ENCODE measurements at regions not wholly inside any gene's neighbourhood (a gene's known extent, or its start where the extent isn't known, plus 50 kb on each side); places are given as distances from the start of the nearest gene placed in this dataset.
"Not testable (repeated sequence)": the region's sequence is repeated elsewhere in the genome, so short reads cannot be mapped to it uniquely, and the experiment has no call there.

- 34% methylated on average over 13 of the region's 13 CpGs for WGBS (ENCODE audit: low lambda C conversion rate)
- H3K79me2 ChIP-seq (ENCODE audit: insufficient read depth, low read length); H2AFZ ChIP-seq (ENCODE audit: low read length); ATAC-seq; CTCF ChIA-PET (ENCODE audit: low intra/inter-chr PET ratio, low total read pairs); H3K9me3 ChIP-seq (ENCODE audit: low read length); BruUV-seq (replicated peaks); H3K36me3 ChIP-seq (replicated peaks in 1 of 2; ENCODE audit: control insufficient read depth in 1 of 2, insufficient read depth in 2 of 2, low read length in 2 of 2); H3K27ac ChIP-seq (ENCODE audit: extremely low read length, insufficient read depth, low read length); H4K20me1 ChIP-seq (ENCODE audit: insufficient read depth, low read length); intact Hi-C loops (cut with micrococcal nuclease; ENCODE audit: unreplicated experiment); FAIRE-seq; in situ Hi-C loops (cut with HindIII; ENCODE audit: extremely low pct_ligation_motif_present, low pct_unique_long_range_greater_than_20kb); H3K9ac ChIP-seq (ENCODE audit: insufficient read depth, low read depth, low read length); DNase-seq (ENCODE audit: low spot score); POLR2A ChIA-PET; H3K4me2 ChIP-seq (ENCODE audit: low read depth, low read length); H3K4me3 ChIP-seq (replicated peaks in 1 of 3; ENCODE audit: insufficient read depth in 1 of 3, low read depth in 2 of 3, low read length in 3 of 3); H3K4me1 ChIP-seq (ENCODE audit: insufficient read depth, low read length); H3K27me3 ChIP-seq (ENCODE audit: control insufficient read depth in 1 of 2, insufficient read depth in 2 of 2, low read length in 2 of 2): not testable (repeated sequence)
Observed at GRCh38 chr15:36163983-36164382, 415.4 kb upstream of the CDIN1 start.

DNA sequence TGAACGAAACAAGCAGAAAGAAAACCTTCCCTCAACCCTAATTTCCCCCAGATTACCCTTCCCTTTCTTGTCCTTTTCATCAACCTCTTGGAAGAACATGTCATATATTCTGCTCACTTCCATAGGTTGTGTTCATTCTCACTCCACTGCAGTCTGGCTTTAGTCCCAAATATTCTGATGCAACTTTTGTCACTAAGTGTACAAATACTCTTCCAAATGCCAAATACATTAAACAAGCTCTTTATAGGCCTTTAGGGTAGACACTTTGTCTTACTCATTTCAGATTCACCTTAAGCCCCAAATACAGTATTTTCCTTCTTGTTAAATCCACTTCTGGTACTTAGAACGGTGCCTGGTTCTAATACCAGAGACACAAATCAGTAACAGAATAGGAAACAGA lies 406.5 kb upstream of the CDIN1 start:
- H3K4me3 ChIP-seq (replicated peaks in 1 of 3; ENCODE audit: insufficient read depth in 1 of 3, low read depth in 2 of 3, low read length in 3 of 3), result no peak overlapping the region
- ChIA-PET POLR2A (no interaction called here), CTCF (ENCODE audit: low intra/inter-chr PET ratio, low total read pairs) (no interaction called here)
- no peaks in the 10 kb centered on the region for H3K79me2 ChIP-seq (ENCODE audit: insufficient read depth, low read length)
- no peaks in the 10 kb centered on the region for H3K27me3 ChIP-seq (ENCODE audit: control insufficient read depth in 1 of 2, insufficient read depth in 2 of 2, low read length in 2 of 2)
- ATAC-seq (no peak), FAIRE-seq (no peak), DNase-seq (ENCODE audit: low spot score) (no peak)
- no peaks in the 10 kb centered on the region for H3K9me3 ChIP-seq (ENCODE audit: low read length)
- WGBS (ENCODE audit: low lambda C conversion rate), result 0% methylated on average over 2 of the region's 2 CpGs
- H3K27ac ChIP-seq (ENCODE audit: extremely low read length, insufficient read depth, low read length), result no peak overlapping the region
- no peak for TF ChIP-seq JUN (CRISPR knock-in tag; IDR thresholded peaks at IDR 0.05)
- TF ChIP-seq PAX8 (CRISPR knock-in tag; IDR thresholded peaks at IDR 0.05; ENCODE audit: borderline replicate concordance), result no peak
- TF ChIP-seq, protein P1, sequence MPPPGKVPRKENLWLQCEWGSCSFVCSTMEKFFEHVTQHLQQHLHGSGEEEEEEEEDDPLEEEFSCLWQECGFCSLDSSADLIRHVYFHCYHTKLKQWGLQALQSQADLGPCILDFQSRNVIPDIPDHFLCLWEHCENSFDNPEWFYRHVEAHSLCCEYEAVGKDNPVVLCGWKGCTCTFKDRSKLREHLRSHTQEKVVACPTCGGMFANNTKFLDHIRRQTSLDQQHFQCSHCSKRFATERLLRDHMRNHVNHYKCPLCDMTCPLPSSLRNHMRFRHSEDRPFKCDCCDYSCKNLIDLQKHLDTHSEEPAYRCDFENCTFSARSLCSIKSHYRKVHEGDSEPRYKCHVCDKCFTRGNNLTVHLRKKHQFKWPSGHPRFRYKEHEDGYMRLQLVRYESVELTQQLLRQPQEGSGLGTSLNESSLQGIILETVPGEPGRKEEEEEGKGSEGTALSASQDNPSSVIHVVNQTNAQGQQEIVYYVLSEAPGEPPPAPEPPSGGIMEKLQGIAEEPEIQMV (CRISPR knock-in tag; IDR thresholded peaks at IDR 0.05; ENCODE audit: low read depth), result no peak
- no peak for TF ChIP-seq ZNF670 (CRISPR knock-in tag; IDR thresholded peaks at IDR 0.05; ENCODE audit: borderline replicate concordance)
- TF ChIP-seq ZNF414 (CRISPR knock-in tag; IDR thresholded peaks at IDR 0.05), result no peak
- TF ChIP-seq ZNF350 (CRISPR knock-in tag; IDR thresholded peaks at IDR 0.05; ENCODE audit: borderline replicate concordance, low read depth), result no peak
- TF ChIP-seq ZNF432 (CRISPR knock-in tag; IDR thresholded peaks at IDR 0.05; ENCODE audit: borderline replicate concordance), result no peak
- TF ChIP-seq, protein P2, sequence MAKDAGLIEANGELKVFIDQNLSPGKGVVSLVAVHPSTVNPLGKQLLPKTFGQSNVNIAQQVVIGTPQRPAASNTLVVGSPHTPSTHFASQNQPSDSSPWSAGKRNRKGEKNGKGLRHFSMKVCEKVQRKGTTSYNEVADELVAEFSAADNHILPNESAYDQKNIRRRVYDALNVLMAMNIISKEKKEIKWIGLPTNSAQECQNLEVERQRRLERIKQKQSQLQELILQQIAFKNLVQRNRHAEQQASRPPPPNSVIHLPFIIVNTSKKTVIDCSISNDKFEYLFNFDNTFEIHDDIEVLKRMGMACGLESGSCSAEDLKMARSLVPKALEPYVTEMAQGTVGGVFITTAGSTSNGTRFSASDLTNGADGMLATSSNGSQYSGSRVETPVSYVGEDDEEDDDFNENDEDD (CRISPR knock-in tag; IDR thresholded peaks at IDR 0.05; ENCODE audit: borderline replicate concordance), result no peak
- no peak for TF ChIP-seq HMGA1 (CRISPR knock-in tag; conservative IDR thresholded peaks at IDR 0.05)
- no peak for TF ChIP-seq IKZF4 (CRISPR knock-in tag; IDR thresholded peaks at IDR 0.05; ENCODE audit: borderline replicate concordance, low read depth, not compliant biosample characterization)
- no peak for TF ChIP-seq PITX1 (CRISPR knock-in tag; IDR thresholded peaks at IDR 0.05)
- TF ChIP-seq ZNF563 (CRISPR knock-in tag; IDR thresholded peaks at IDR 0.05), result no peak
- no peak for TF ChIP-seq ZKSCAN5 (CRISPR knock-in tag; IDR thresholded peaks at IDR 0.05)
- TF ChIP-seq CHD4 (IDR thresholded peaks at IDR 0.05; ENCODE audit: borderline replicate concordance, low read length), result no peak
- TF ChIP-seq MYNN (CRISPR knock-in tag; IDR thresholded peaks at IDR 0.05; ENCODE audit: low read depth), result no peak
- no peak for TF ChIP-seq TRIM24 (CRISPR knock-in tag; IDR thresholded peaks at IDR 0.05)
- no peaks in the 10 kb centered on the region for H3K36me3 ChIP-seq (replicated peaks in 1 of 2; ENCODE audit: control insufficient read depth in 1 of 2, insufficient read depth in 2 of 2, low read length in 2 of 2)
- H4K20me1 ChIP-seq (ENCODE audit: insufficient read depth, low read length), result no peaks in the 10 kb centered on the region
- no TSS peak for BruUV-seq (replicated peaks)
- H3K9ac ChIP-seq (ENCODE audit: insufficient read depth, low read depth, low read length), result no peak overlapping the region
- no peak overlapping the region for H2AFZ ChIP-seq (ENCODE audit: low read length)
- intact Hi-C loops (cut with micrococcal nuclease; ENCODE audit: unreplicated experiment) (no loop called here), in situ Hi-C loops (cut with HindIII; ENCODE audit: extremely low pct_ligation_motif_present, low pct_unique_long_range_greater_than_20kb) (no loop called here)
- H3K4me2 ChIP-seq (ENCODE audit: low read depth, low read length), result no peak overlapping the region
- no peaks in the 10 kb centered on the region for H3K4me1 ChIP-seq (ENCODE audit: insufficient read depth, low read length)

Measured in HepG2 (cell line).